ENCODE measurements at regions not wholly inside any gene's neighbourhood (a gene's known extent, or its start where the extent isn't known, plus 50 kb on each side); places are given as distances from the start of the nearest gene placed in this dataset.

GRCh38 chrX:6644411-6644810, 109.5 kb upstream of the VCX3A start:
- H3K27me3 ChIP-seq (ENCODE audit: control insufficient read depth in 1 of 2, insufficient read depth in 2 of 2, low read length in 2 of 2): no peaks in the 10 kb centered on the region
- H3K9me3 ChIP-seq (ENCODE audit: control insufficient read depth in 1 of 2, low read length in 2 of 2): no peaks in the 10 kb centered on the region
- H3K9ac ChIP-seq (ENCODE audit: low read depth in 1 of 2, low read length in 2 of 2): no peak overlapping the region
- H3K4me1 ChIP-seq (ENCODE audit: control insufficient read depth in 1 of 2, insufficient read depth in 2 of 2, low read length in 2 of 2): no peaks in the 10 kb centered on the region
- H3K36me3 ChIP-seq (ENCODE audit: control insufficient read depth in 1 of 2, insufficient read depth in 2 of 2, low read length in 2 of 2): no peaks in the 10 kb centered on the region
- H3K27ac ChIP-seq (ENCODE audit: low read depth, low read length): no peak overlapping the region
- no peak overlapping the region for H3K4me3 ChIP-seq (ENCODE audit: low read depth in 1 of 2, low read length in 2 of 2)

GRCh38 chrX:6640727-6641126, 105.8 kb upstream of the VCX3A start:
- H3K27me3 ChIP-seq (ENCODE audit: control insufficient read depth in 1 of 2, insufficient read depth in 2 of 2, low read length in 2 of 2): no peaks in the 10 kb centered on the region
- no peak overlapping the region for H3K4me3 ChIP-seq (ENCODE audit: low read depth in 1 of 2, low read length in 2 of 2)
- no peak overlapping the region for H3K27ac ChIP-seq (ENCODE audit: low read depth, low read length)
- no peak overlapping the region for H3K9ac ChIP-seq (ENCODE audit: low read depth in 1 of 2, low read length in 2 of 2)
- H3K4me1 ChIP-seq (ENCODE audit: control insufficient read depth in 1 of 2, insufficient read depth in 2 of 2, low read length in 2 of 2): no peaks in the 10 kb centered on the region
- no peaks in the 10 kb centered on the region for H3K9me3 ChIP-seq (ENCODE audit: control insufficient read depth in 1 of 2, low read length in 2 of 2)
- H3K36me3 ChIP-seq (ENCODE audit: control insufficient read depth in 1 of 2, insufficient read depth in 2 of 2, low read length in 2 of 2): no peaks in the 10 kb centered on the region

- Histone ChIP-seq H3K4me1 (ENCODE audit: control insufficient read depth in 1 of 2, insufficient read depth in 2 of 2, low read length in 2 of 2) (no peaks in the 10 kb centered on the region), H3K36me3 (ENCODE audit: control insufficient read depth in 1 of 2, insufficient read depth in 2 of 2, low read length in 2 of 2) (no peaks in the 10 kb centered on the region), H3K27me3 (ENCODE audit: control insufficient read depth in 1 of 2, insufficient read depth in 2 of 2, low read length in 2 of 2) (no peaks in the 10 kb centered on the region), H3K9ac (ENCODE audit: low read depth in 1 of 2, low read length in 2 of 2) (no peak overlapping the region), H3K9me3 (ENCODE audit: control insufficient read depth in 1 of 2, low read length in 2 of 2) (no peaks in the 10 kb centered on the region), H3K4me3 (ENCODE audit: low read depth in 1 of 2, low read length in 2 of 2) (no peak overlapping the region), H3K27ac (ENCODE audit: low read depth, low read length) (no peak overlapping the region)
These were observed 79.6 kb upstream of the VCX3A start for GRCh38 chrX:6614506-6614905.

- Histone ChIP-seq H3K27ac (ENCODE audit: low read depth, low read length) (no peak overlapping the region), H3K4me1 (ENCODE audit: control insufficient read depth in 1 of 2, insufficient read depth in 2 of 2, low read length in 2 of 2) (no peaks in the 10 kb centered on the region), H3K9me3 (ENCODE audit: control insufficient read depth in 1 of 2, low read length in 2 of 2) (no peaks in the 10 kb centered on the region), H3K9ac (ENCODE audit: low read depth in 1 of 2, low read length in 2 of 2) (no peak overlapping the region), H3K27me3 (ENCODE audit: control insufficient read depth in 1 of 2, insufficient read depth in 2 of 2, low read length in 2 of 2) (no peaks in the 10 kb centered on the region), H3K36me3 (ENCODE audit: control insufficient read depth in 1 of 2, insufficient read depth in 2 of 2, low read length in 2 of 2) (no peaks in the 10 kb centered on the region), H3K4me3 (ENCODE audit: low read depth in 1 of 2, low read length in 2 of 2) (no peak overlapping the region)
These were observed 64.4 kb upstream of the VCX3A start for GRCh38 chrX:6599230-6599860.

Data from duodenal mucosa (tissue), 2 donors.